PC-9 (cell line): ENCODE measurements at regions not wholly inside any gene's neighbourhood (a gene's known extent, or its start where the extent isn't known, plus 50 kb on each side); places are given as distances from the start of the nearest gene placed in this dataset.

Experiments used
- EZH2 ChIP-seq: fragments of 200-600 bp; sonication (generic); IDR thresholded peaks from 2 replicates; pipeline ENCODE4 v1.8.0; 2017; ENCODE audit warnings: antibody characterized with exemption, low read depth
- TF ChIP-seq, protein P1 (sequence below): fragments of 200-600 bp; sonication (generic); conservative IDR thresholded peaks from 2 replicates; pipeline ENCODE4 v1.6.1; 2017; ENCODE audit warnings: mixed run types, antibody characterized with exemption, mild to moderate bottlenecking, moderate library complexity

DNA sequence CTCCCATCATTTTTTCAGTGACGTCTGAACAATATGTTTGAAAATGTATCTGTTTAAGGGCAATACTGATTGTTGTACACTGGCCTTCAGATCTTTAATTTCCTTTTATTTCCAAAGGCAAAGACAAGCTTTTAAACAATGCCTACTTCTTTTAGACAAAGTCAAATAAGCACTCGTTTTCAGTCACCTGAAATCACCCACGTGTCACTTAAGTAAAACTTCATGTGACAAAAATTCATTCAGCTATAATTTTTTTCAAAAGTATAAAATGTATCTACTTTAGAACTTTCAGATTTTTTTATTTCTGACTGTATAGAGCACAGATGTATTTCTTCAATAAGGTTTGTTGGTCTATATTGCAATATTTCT lies 113.5 kb upstream of the BEND6 start:
- TF ChIP-seq, protein P1, sequence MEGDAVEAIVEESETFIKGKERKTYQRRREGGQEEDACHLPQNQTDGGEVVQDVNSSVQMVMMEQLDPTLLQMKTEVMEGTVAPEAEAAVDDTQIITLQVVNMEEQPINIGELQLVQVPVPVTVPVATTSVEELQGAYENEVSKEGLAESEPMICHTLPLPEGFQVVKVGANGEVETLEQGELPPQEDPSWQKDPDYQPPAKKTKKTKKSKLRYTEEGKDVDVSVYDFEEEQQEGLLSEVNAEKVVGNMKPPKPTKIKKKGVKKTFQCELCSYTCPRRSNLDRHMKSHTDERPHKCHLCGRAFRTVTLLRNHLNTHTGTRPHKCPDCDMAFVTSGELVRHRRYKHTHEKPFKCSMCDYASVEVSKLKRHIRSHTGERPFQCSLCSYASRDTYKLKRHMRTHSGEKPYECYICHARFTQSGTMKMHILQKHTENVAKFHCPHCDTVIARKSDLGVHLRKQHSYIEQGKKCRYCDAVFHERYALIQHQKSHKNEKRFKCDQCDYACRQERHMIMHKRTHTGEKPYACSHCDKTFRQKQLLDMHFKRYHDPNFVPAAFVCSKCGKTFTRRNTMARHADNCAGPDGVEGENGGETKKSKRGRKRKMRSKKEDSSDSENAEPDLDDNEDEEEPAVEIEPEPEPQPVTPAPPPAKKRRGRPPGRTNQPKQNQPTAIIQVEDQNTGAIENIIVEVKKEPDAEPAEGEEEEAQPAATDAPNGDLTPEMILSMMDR = no peak
- no peak for TF ChIP-seq EZH2
